ENCODE measurements at regions not wholly inside any gene's neighbourhood (a gene's known extent, or its start where the extent isn't known, plus 50 kb on each side); places are given as distances from the start of the nearest gene placed in this dataset.
A peak's percentile ranks its signal among the peaks of the same experiment; 100 is the strongest.

GRCh38 chr11:110376711-110377324, 52.9 kb upstream of the FDX1 start:
- TF ChIP-seq, protein P1, sequence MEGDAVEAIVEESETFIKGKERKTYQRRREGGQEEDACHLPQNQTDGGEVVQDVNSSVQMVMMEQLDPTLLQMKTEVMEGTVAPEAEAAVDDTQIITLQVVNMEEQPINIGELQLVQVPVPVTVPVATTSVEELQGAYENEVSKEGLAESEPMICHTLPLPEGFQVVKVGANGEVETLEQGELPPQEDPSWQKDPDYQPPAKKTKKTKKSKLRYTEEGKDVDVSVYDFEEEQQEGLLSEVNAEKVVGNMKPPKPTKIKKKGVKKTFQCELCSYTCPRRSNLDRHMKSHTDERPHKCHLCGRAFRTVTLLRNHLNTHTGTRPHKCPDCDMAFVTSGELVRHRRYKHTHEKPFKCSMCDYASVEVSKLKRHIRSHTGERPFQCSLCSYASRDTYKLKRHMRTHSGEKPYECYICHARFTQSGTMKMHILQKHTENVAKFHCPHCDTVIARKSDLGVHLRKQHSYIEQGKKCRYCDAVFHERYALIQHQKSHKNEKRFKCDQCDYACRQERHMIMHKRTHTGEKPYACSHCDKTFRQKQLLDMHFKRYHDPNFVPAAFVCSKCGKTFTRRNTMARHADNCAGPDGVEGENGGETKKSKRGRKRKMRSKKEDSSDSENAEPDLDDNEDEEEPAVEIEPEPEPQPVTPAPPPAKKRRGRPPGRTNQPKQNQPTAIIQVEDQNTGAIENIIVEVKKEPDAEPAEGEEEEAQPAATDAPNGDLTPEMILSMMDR (IDR thresholded peaks at IDR 0.05; ENCODE audit: low read depth, low read length): peak; percentile 81
- TF ChIP-seq, protein P2, sequence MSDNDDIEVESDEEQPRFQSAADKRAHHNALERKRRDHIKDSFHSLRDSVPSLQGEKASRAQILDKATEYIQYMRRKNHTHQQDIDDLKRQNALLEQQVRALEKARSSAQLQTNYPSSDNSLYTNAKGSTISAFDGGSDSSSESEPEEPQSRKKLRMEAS (IDR thresholded peaks at IDR 0.05; ENCODE audit: low read depth, low read length): no peak

All from NB4 (cell line).